GM12874 (cell line): ENCODE measurements at regions not wholly inside any gene's neighbourhood (a gene's known extent, or its start where the extent isn't known, plus 50 kb on each side); places are given as distances from the start of the nearest gene placed in this dataset.

Experiments
- TF ChIP-seq, protein P1 (sequence below): IDR thresholded peaks from 2 replicates; pipeline ENCODE4 v1.5.1; 2011; ENCODE audit warnings: low read depth, mild to moderate bottlenecking, control low read depth, low read length, moderate library complexity; ENCODE audit not compliant: insufficient read depth

DNA sequence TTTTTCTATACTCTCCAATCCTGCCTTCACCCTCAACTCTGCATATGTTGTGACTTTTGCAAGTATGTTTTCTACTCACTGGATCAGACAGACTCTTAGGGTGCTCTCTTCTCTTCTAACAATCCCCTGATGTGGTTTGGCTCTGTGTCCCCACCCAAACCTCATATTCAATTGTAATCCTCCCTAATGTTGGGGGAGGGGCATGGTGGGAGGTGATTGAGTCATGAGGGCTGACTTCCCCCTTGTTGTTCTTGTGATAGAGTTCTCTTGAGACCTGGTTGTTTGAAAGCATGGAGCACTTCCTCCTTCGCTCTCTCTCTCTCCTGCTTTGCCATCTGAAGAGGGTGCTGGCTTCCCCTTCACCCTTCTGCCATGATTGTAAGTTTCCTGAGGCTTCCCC lies 148.9 kb upstream of the IGSF21 start:
- TF ChIP-seq, protein P1, sequence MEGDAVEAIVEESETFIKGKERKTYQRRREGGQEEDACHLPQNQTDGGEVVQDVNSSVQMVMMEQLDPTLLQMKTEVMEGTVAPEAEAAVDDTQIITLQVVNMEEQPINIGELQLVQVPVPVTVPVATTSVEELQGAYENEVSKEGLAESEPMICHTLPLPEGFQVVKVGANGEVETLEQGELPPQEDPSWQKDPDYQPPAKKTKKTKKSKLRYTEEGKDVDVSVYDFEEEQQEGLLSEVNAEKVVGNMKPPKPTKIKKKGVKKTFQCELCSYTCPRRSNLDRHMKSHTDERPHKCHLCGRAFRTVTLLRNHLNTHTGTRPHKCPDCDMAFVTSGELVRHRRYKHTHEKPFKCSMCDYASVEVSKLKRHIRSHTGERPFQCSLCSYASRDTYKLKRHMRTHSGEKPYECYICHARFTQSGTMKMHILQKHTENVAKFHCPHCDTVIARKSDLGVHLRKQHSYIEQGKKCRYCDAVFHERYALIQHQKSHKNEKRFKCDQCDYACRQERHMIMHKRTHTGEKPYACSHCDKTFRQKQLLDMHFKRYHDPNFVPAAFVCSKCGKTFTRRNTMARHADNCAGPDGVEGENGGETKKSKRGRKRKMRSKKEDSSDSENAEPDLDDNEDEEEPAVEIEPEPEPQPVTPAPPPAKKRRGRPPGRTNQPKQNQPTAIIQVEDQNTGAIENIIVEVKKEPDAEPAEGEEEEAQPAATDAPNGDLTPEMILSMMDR: no peak

DNA sequence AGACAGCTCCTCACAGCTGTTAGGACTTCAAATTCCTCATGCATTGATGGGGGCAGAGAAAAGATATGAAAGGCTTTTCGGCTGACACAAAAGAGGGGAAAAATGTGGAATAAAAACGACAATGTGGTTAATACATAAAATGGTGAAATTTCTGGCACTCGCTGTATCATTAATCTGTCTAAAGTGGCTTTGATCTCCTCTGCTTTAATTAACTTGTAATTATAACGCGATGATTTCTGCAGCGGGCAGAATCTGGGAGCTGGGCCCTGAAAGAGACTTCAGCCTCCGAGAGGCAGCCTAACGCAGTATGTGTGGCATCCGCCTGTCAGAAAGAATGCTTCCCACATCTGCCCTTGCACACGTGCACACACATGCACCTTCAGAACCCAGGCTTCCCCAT lies 144.1 kb upstream of the IGSF21 start:
- TF ChIP-seq, protein P1: no peak

DNA sequence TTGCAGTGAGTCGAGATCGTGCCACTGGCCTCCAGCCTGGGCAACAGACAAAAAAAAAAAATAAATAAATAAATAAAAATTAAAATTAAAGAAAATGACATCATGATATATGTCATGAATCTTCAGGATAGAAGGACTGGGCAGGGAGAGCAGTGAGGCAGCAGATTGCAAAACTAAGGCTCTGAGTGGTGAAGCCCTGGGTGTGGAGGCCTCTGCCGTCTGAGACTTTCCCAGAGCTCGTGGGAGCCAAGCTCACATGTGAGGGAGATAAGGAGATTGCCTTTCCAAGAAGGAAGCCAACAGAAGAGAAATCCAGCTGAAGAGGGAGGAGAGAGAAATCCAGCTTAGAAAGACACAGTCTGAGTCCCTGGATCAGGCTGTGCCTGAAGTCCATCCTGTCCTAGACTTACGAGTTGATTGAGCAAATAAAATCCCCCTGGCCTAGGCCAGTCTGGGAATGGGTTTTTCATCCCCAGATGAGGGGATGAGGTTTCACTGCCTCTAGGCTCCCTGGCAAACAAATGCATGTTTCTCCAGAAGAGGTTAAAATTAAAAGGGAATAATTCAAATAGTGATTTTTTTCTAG lies 142.0 kb upstream of the IGSF21 start:
- TF ChIP-seq, protein P1: no peak

GRCh38 chr1:17966341-17966740 lies 141.3 kb upstream of the IGSF21 start:
- TF ChIP-seq, protein P1: no peak

GRCh38 chr1:17967623-17968255 lies 139.9 kb upstream of the IGSF21 start:
- TF ChIP-seq, protein P1: no peak

- TF ChIP-seq, protein P1: no peak
Observed at GRCh38 chr1:17970757-17971156, 136.8 kb upstream of the IGSF21 start.

GRCh38 chr1:17973694-17974093 lies 133.9 kb upstream of the IGSF21 start:
- TF ChIP-seq, protein P1: no peak
